Hepatocyte (in vitro differentiated cells): ENCODE measurements at regions not wholly inside any gene's neighbourhood (a gene's known extent, or its start where the extent isn't known, plus 50 kb on each side); places are given as distances from the start of the nearest gene placed in this dataset.

Experiments
- EZH2 ChIP-seq: fragments of 200-600 bp; sonication (generic); IDR thresholded peaks from 2 replicates; pipeline ENCODE4 v1.6.1; 2016; ENCODE audit warnings: antibody characterized with exemption, mild to moderate bottlenecking, borderline replicate concordance
- TF ChIP-seq, protein P1 (sequence below): fragments of 200-600 bp; sonication (generic); IDR thresholded peaks from 2 replicates; pipeline ENCODE4 v1.5.1; 2016; ENCODE audit warnings: antibody characterized with exemption, mild to moderate bottlenecking; ENCODE audit not compliant: poor library complexity

DNA sequence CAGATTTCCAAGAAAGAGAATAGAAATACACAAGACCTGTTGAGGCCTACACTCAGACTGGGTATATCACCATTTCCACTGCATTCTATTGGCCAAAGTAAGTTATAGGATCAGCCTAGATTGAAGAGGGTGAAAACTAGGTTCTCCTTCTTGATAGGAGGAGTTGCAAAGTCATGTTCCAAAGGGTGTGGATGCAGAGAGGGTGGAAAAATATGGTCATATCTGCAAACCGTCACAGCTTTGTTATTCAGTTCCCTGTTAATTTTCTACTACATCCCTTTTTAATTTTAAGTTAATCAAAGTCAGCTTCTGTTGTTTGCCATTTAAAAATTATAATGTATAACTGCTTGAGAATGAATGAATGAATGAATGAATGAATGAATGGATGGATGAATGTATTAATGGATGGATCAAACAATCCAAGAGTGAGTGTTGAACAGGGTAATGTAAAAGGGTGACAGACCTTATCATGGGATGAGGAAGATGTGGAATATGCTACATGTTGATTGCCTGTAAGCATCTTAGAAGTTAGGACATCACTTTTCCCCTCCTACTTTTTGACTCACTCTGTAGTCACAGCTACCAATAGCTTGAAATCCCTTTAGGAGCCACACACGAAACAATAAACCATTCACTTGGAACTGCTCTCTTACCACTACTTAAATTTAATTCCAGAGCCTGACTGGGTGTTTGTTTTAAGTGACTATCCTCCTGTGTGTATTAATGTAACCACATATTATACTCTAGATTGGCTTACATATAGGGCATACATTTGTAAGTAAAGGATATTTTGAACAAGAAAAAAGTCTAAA, 121.5 kb downstream of the CCDC34 start:
- TF ChIP-seq, protein P1, sequence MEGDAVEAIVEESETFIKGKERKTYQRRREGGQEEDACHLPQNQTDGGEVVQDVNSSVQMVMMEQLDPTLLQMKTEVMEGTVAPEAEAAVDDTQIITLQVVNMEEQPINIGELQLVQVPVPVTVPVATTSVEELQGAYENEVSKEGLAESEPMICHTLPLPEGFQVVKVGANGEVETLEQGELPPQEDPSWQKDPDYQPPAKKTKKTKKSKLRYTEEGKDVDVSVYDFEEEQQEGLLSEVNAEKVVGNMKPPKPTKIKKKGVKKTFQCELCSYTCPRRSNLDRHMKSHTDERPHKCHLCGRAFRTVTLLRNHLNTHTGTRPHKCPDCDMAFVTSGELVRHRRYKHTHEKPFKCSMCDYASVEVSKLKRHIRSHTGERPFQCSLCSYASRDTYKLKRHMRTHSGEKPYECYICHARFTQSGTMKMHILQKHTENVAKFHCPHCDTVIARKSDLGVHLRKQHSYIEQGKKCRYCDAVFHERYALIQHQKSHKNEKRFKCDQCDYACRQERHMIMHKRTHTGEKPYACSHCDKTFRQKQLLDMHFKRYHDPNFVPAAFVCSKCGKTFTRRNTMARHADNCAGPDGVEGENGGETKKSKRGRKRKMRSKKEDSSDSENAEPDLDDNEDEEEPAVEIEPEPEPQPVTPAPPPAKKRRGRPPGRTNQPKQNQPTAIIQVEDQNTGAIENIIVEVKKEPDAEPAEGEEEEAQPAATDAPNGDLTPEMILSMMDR, result no peak
- no peak for TF ChIP-seq EZH2
